ENCODE measurements at regions not wholly inside any gene's neighbourhood (a gene's known extent, or its start where the extent isn't known, plus 50 kb on each side); places are given as distances from the start of the nearest gene placed in this dataset.

DNA sequence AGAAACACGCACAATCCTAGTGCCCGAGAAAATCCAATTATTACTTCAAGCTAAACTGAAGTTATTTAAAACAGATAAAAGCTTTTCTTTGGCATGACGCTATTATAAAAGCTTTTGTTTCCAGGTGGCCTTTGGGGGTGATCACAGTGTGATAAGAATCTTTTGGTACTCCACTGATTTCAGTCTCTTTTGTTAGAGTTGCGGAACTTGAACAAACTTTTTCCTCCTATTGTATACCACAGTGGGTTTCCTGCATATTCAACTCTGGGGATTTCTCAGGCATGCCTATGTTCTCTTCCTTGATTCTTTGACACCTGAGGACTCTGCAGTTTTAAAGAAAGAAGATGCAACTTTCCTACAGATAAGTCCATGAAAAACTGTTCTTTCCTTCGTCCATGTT, 99.7 kb upstream of the PITRM1 start:
- 48 to 67% methylated on average over 5 of the region's 5 CpGs for WGBS, 2 experiments
- Histone ChIP-seq H3K4me1 (ENCODE audit: control insufficient read depth, insufficient read depth, low read length) (peaks cover 14% of the 10 kb centered on the region), H3K4me3 (ENCODE audit: insufficient read depth, low read depth, low read length) (no peak overlapping the region), H3K27ac (ENCODE audit: insufficient read depth, low read depth, low read length, poor library complexity, severe bottlenecking) (no peak overlapping the region), H3K27me3 (ENCODE audit: control insufficient read depth, insufficient read depth, low read length, poor library complexity, severe bottlenecking) (no peaks in the 10 kb centered on the region), H3K36me3 (ENCODE audit: control insufficient read depth, insufficient read depth, low read length) (no peaks in the 10 kb centered on the region), H3K9me3 (ENCODE audit: control insufficient read depth, low read length) (no peaks in the 10 kb centered on the region)

DNA sequence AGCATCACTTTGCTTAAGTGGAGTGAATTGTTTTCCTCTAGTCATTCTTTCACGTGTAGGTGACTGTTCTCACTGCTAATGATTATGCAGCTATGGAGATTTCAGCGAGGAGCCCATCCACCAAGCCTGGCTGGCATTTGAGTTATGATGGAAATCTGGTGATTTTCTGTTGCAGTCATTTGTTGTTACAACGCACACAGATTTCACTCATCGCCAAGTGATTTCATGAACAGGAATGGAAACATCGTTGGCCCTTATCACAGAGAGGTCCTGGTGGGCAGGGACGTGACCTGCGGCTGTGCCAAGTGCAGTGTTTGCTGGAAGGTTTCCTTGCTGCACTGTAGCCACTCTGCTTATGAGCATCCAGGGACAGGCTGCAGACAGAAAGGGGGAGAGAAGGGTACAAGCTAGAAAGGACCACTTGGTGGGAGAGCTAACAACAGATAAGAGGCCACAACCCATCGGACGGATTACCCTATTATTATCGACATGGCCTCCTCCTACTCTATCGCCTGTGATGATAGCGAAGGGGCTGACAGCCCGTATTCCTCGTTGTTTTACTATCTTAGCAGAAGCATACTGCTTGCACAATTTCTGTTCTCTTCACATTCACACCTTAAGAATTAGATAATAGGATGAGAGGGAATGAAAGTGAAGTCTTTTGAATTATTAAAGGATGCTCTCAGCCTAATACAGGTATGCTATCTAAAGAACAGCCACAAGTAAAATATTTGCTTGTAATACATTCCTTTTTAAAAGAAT, 99.0 kb upstream of the PITRM1 start:
- no peak overlapping the region for H3K27ac ChIP-seq (ENCODE audit: insufficient read depth, low read depth, low read length, poor library complexity, severe bottlenecking)
- H3K36me3 ChIP-seq (ENCODE audit: control insufficient read depth, insufficient read depth, low read length): no peaks in the 10 kb centered on the region

DNA sequence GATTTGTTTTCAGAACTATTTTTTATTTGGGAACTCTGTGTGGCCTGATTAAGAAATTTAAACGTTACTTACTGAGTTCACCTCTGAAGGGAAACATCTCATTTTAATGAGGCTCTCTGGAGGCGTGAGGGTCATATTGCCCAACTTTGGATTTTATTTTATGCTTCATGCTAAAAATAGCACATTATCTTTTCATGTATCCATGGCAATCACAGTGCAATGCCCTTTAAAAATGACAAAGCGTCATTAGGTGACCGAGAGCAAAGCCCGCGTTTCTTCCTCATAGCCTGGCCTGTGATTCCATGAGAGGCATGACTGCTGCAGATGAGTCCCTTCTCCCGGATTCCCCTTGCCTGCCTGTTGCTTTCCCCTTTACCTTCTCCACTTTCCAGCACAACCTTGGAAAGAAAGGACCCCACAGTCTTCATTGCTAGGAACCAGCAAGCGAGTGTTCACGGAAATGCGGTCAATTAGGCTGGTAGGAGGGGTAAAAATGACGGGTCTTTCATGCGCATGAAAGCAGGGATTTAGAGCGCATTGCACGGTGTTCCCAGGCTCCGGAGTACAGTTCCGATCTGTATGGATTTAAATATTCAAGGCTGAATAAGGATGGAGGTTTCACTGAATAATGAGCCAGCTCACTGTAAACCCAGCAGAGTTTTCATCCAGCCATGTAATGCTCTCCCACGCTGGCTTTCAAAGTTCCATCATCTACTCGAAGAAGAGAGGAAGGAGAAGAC, 98.2 kb upstream of the PITRM1 start:
- Histone ChIP-seq H3K9me3 (ENCODE audit: control insufficient read depth, low read length) (no peaks in the 10 kb centered on the region), H3K4me3 (ENCODE audit: insufficient read depth, low read depth, low read length) (no peak overlapping the region), H3K4me1 (ENCODE audit: control insufficient read depth, insufficient read depth, low read length) (peaks cover 14% of the 10 kb centered on the region), H3K27ac (ENCODE audit: insufficient read depth, low read depth, low read length, poor library complexity, severe bottlenecking) (no peak overlapping the region), H3K27me3 (ENCODE audit: control insufficient read depth, insufficient read depth, low read length, poor library complexity, severe bottlenecking) (no peaks in the 10 kb centered on the region), H3K36me3 (ENCODE audit: control insufficient read depth, insufficient read depth, low read length) (no peaks in the 10 kb centered on the region)
- 91 to 94% methylated on average over 18 of the region's 18 CpGs for WGBS, 2 experiments

More for the DNA sequence above, 99.0 kb upstream of the PITRM1 start:
- H3K4me3 ChIP-seq (ENCODE audit: insufficient read depth, low read depth, low read length): no peak overlapping the region
- peaks cover 14% of the 10 kb centered on the region for H3K4me1 ChIP-seq (ENCODE audit: control insufficient read depth, insufficient read depth, low read length)
- H3K9me3 ChIP-seq (ENCODE audit: control insufficient read depth, low read length): no peaks in the 10 kb centered on the region
- WGBS, 2 experiments: 88% methylated on average over 14 of the region's 14 CpGs
- no peaks in the 10 kb centered on the region for H3K27me3 ChIP-seq (ENCODE audit: control insufficient read depth, insufficient read depth, low read length, poor library complexity, severe bottlenecking)

DNA sequence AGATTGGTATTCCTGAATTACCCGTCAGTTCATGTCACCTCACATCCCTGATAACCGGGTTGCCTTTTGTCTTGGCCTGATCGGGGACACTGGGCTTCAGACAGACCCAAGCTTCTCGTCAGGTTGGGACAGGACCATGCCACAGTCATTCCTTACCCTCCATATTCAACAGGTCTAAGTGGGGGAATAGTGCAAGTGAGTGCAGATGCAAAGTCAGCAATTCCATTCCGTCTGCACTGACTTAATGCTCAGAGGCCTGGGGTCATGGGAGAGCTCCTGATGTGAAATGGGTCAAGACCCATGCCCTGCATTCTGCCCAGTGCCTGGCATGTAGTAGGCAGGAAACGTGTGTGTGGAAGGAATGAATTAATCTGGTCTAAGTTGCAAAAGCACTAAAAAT, 95.4 kb upstream of the PITRM1 start:
- Histone ChIP-seq H3K9me3 (ENCODE audit: control insufficient read depth, low read length) (no peaks in the 10 kb centered on the region), H3K36me3 (ENCODE audit: control insufficient read depth, insufficient read depth, low read length) (no peaks in the 10 kb centered on the region), H3K27me3 (ENCODE audit: control insufficient read depth, insufficient read depth, low read length, poor library complexity, severe bottlenecking) (no peaks in the 10 kb centered on the region), H3K27ac (ENCODE audit: insufficient read depth, low read depth, low read length, poor library complexity, severe bottlenecking) (no peak overlapping the region), H3K4me3 (ENCODE audit: insufficient read depth, low read depth, low read length) (no peak overlapping the region), H3K4me1 (ENCODE audit: control insufficient read depth, insufficient read depth, low read length) (peaks cover 23% of the 10 kb centered on the region)
- 91 to 94% methylated on average over 6 of the region's 6 CpGs for WGBS, 2 experiments

DNA sequence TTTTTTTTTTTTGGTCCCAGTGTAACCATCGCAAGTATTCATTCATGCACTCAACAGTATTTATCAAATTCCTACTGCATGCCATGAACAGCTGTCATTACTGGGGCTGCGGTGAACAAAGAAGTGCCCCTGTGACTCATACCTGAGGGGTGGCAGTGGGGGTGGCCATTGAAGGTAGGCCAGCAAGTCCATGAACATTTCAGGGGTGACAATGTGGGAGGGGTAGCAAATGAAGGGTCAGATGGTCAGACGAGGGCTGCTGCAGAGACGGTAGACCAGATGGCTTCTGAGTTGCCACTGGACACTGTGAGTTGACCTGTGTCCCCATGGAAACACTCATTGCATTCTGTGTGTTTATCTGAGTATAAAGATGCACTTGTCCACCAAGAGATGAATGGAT, 92.5 kb upstream of the PITRM1 start:
- H3K9me3 ChIP-seq (ENCODE audit: control insufficient read depth, low read length): no peaks in the 10 kb centered on the region
- 88 to 90% methylated on average over 4 of the region's 4 CpGs for WGBS, 2 experiments

DNA sequence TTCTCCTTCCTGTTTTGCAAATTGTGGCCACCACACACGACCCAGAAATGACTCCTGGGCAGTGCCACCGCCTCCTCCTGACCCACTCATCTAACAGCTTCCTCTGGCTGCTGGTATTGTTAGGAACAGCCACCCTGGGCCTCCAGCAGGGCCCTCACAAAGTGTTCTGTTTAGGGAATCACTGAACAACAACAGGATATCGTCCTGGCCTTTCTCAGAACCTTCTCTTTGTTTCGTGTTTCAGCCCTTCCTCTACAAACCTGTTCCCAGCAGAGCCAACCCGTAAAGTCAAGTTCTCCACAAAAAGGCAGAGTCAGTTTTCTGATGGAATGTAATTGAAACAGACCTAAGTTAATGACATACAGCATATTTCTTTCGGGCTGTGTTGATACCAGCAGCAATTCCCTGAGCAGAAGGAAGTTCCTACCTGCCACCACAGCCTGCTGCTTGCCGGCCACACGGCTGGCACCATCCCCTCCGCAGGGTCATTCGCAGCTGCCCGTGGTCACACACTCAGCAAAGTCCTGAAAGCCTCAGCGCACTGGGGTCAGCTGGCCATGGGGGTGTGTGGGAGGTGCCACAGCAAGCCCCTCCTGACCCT, 91.7 kb upstream of the PITRM1 start:
- Histone ChIP-seq H3K9me3 (ENCODE audit: control insufficient read depth, low read length) (no peaks in the 10 kb centered on the region), H3K4me1 (ENCODE audit: control insufficient read depth, insufficient read depth, low read length) (peaks cover 8% of the 10 kb centered on the region), H3K4me3 (ENCODE audit: insufficient read depth, low read depth, low read length) (no peak overlapping the region), H3K27me3 (ENCODE audit: control insufficient read depth, insufficient read depth, low read length, poor library complexity, severe bottlenecking) (no peaks in the 10 kb centered on the region), H3K27ac (ENCODE audit: insufficient read depth, low read depth, low read length, poor library complexity, severe bottlenecking) (no peak overlapping the region), H3K36me3 (ENCODE audit: control insufficient read depth, insufficient read depth, low read length) (no peaks in the 10 kb centered on the region)
- 64 to 66% methylated on average over 12 of the region's 12 CpGs for WGBS, 2 experiments

More for the DNA sequence above, 92.5 kb upstream of the PITRM1 start:
- Histone ChIP-seq H3K27me3 (ENCODE audit: control insufficient read depth, insufficient read depth, low read length, poor library complexity, severe bottlenecking) (no peaks in the 10 kb centered on the region), H3K4me1 (ENCODE audit: control insufficient read depth, insufficient read depth, low read length) (peaks cover 8% of the 10 kb centered on the region), H3K36me3 (ENCODE audit: control insufficient read depth, insufficient read depth, low read length) (no peaks in the 10 kb centered on the region), H3K27ac (ENCODE audit: insufficient read depth, low read depth, low read length, poor library complexity, severe bottlenecking) (no peak overlapping the region), H3K4me3 (ENCODE audit: insufficient read depth, low read depth, low read length) (no peak overlapping the region)

DNA sequence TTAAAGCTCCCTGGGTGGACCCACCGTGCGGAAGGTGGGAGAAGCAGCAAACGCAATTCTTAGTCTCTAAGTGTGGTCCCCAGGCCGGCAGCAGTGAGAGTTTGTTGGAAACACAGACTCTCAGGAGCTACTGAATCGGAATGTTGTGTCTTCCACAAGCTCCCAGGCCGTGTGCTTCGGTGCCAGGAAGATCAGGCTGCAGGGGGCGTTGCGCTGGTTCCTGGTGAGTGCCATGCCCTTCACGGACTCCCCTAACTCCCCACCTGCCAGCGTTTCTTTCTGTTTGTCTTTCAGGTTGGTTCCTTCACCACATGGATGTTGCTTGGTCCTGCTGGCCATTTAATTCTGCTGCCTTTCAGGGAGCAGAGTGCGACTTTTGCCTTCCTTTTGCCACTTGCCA, 91.2 kb upstream of the PITRM1 start:
- Histone ChIP-seq H3K9me3 (ENCODE audit: control insufficient read depth, low read length) (no peaks in the 10 kb centered on the region), H3K36me3 (ENCODE audit: control insufficient read depth, insufficient read depth, low read length) (no peaks in the 10 kb centered on the region), H3K27me3 (ENCODE audit: control insufficient read depth, insufficient read depth, low read length, poor library complexity, severe bottlenecking) (no peaks in the 10 kb centered on the region), H3K4me1 (ENCODE audit: control insufficient read depth, insufficient read depth, low read length) (peaks cover 8% of the 10 kb centered on the region), H3K27ac (ENCODE audit: insufficient read depth, low read depth, low read length, poor library complexity, severe bottlenecking) (no peak overlapping the region), H3K4me3 (ENCODE audit: insufficient read depth, low read depth, low read length) (no peak overlapping the region)
- WGBS, 2 experiments: 76 to 78% methylated on average over 12 of the region's 12 CpGs

DNA sequence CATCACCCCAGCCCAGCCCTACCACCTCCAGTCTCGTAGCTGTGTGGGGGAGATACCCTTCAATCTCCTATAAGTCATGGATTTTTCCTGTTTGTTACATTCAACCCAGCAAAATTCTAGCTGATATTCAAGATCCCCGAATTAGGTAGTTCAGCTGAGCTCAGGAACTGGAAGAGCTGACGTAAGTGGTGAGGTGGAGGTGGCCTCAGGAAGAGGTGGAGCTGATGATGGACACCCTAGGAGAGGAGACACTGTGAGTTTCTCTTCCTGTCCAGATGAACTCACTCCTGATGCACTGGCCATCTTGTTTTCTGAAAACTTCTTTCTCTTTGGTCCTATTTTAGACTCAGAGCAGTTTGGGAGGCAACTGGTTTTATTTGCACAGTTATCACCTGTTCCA, 90.5 kb upstream of the PITRM1 start:
- Histone ChIP-seq H3K4me3 (ENCODE audit: insufficient read depth, low read depth, low read length) (no peak overlapping the region), H3K36me3 (ENCODE audit: control insufficient read depth, insufficient read depth, low read length) (no peaks in the 10 kb centered on the region), H3K27me3 (ENCODE audit: control insufficient read depth, insufficient read depth, low read length, poor library complexity, severe bottlenecking) (no peaks in the 10 kb centered on the region), H3K4me1 (ENCODE audit: control insufficient read depth, insufficient read depth, low read length) (peaks cover 8% of the 10 kb centered on the region), H3K9me3 (ENCODE audit: control insufficient read depth, low read length) (no peaks in the 10 kb centered on the region), H3K27ac (ENCODE audit: insufficient read depth, low read depth, low read length, poor library complexity, severe bottlenecking) (no peak overlapping the region)
- WGBS, 2 experiments: 63 to 65% methylated on average over 3 of the region's 3 CpGs

DNA sequence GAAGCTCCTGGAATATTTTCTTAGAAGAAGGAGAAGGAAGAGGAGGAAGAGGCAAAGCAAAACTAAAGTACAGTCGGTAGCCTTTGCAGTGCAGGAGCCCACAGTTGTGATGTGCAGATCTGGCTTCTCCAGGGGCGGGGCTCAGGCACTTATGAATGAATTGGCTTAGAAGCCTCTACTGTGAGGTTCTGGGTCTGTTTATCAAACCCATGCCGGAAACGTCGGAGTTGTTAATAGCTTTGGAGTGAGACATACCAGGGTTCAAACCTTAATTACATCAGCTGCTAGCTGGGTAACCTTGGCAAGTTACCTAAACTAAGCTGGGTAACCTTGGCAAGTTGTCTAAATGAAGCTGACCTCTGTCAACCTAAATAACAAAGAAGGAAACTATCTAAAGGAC, 89.3 kb upstream of the PITRM1 start:
- H3K4me1 ChIP-seq (ENCODE audit: control insufficient read depth, insufficient read depth, low read length): peaks cover 8% of the 10 kb centered on the region
- H3K4me3 ChIP-seq (ENCODE audit: insufficient read depth, low read depth, low read length): no peak overlapping the region
- H3K9me3 ChIP-seq (ENCODE audit: control insufficient read depth, low read length): no peaks in the 10 kb centered on the region
- no peaks in the 10 kb centered on the region for H3K36me3 ChIP-seq (ENCODE audit: control insufficient read depth, insufficient read depth, low read length)
- whole genome bisulfite sequencing, 2 experiments: 90 to 95% methylated on average over 5 of the region's 5 CpGs
- no peak overlapping the region for H3K27ac ChIP-seq (ENCODE audit: insufficient read depth, low read depth, low read length, poor library complexity, severe bottlenecking)
- H3K27me3 ChIP-seq (ENCODE audit: control insufficient read depth, insufficient read depth, low read length, poor library complexity, severe bottlenecking): no peaks in the 10 kb centered on the region

DNA sequence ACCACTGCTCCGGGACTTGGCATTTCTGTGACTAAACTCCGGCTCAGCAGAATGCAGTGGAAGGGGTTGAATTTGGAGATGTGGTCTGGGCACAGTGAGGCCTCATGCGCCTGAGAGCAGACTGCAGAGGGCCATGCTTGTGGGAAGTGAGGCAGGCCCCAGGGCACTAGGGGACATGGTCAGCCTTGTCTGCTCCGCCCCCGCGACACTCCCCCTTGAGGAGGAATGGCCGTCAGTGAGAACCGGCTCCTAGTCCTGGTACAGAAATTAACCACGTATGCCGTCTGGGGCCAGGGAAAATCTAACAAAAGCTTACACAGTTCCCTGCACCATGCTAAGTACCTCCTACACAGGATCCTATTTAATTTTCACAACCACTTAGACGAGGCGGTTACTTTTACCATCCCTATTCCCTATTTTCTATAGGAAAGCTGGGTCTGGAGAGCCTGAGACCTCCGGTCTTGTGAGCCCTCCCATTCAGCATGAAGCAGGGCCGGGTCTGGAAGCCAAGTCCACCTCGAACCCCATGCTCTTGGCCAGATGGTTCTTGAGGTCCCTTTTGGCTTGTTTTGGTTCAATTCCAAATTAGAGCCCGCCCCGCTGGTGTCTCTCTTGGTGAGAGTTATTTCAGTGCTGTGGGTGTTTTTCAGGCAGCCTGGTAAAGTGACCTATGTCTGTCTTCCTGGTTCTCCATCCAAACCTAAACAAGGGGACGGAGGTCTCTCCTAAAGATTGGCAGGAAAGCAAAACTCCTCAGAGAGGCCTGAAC, 87.7 kb upstream of the PITRM1 start:
- Histone ChIP-seq H3K36me3 (ENCODE audit: control insufficient read depth, insufficient read depth, low read length) (no peaks in the 10 kb centered on the region), H3K4me1 (ENCODE audit: control insufficient read depth, insufficient read depth, low read length) (peaks cover 8% of the 10 kb centered on the region), H3K27ac (ENCODE audit: insufficient read depth, low read depth, low read length, poor library complexity, severe bottlenecking) (no peak overlapping the region), H3K9me3 (ENCODE audit: control insufficient read depth, low read length) (no peaks in the 10 kb centered on the region), H3K4me3 (ENCODE audit: insufficient read depth, low read depth, low read length) (no peak overlapping the region), H3K27me3 (ENCODE audit: control insufficient read depth, insufficient read depth, low read length, poor library complexity, severe bottlenecking) (no peaks in the 10 kb centered on the region)
- WGBS, 2 experiments: 88 to 89% methylated on average over 18 of the region's 18 CpGs

All from ectodermal cell (in vitro differentiated cells).